HCT116 (cell line): ENCODE measurements at regions not wholly inside any gene's neighbourhood (a gene's known extent, or its start where the extent isn't known, plus 50 kb on each side); places are given as distances from the start of the nearest gene placed in this dataset.

ENCODE experiments used
- ATAC-seq: fragments of 200-7000 bp; cut with Tn5 transposase; 2 replicates; pipeline ENCODE4 v1.9.1; 2020; ENCODE audit warnings: mild to moderate bottlenecking, moderate library complexity
- BruUV-seq: library from RNA; stranded (reverse); fragments of 400-500 nt; replicated peaks from 2 replicates; lab custom pipeline; 2021; lab: Mats Ljungman, UMichigan
- CTCF ChIA-PET: fragments of 300-600 bp; sonication (Branson Sonifier 250); formaldehyde crosslinking; loops from one replicate; lab custom pipeline; 2021; ENCODE audit warnings: antibody characterized with exemption; lab: Charles Lee
- POLR2A ChIA-PET: fragments of 300-600, 350-600 bp; sonication (Branson Sonifier 250); formaldehyde crosslinking; loops from one replicate; lab custom pipeline; 2021; ENCODE audit warnings: antibody characterized with exemption; lab: Charles Lee
- RAD21 ChIA-PET, 2 experiments: fragments of 300-600 bp; sonication (Branson Sonifier 250); formaldehyde crosslinking; loops; one replicate each; lab custom pipeline; 2023; ENCODE audit warnings: low total read pairs in 2 of 2; ENCODE audit not compliant: uncharacterized antibody in 2 of 2, unreplicated experiment in 2 of 2, low non-redundant PET in 1 of 2; lab: Charles Lee
- DNase-seq: peaks from one replicate; pipeline ENCODE4 v3.0.0-alpha.2; 2010; ENCODE audit warnings: low read depth, low spot score
- H2AFZ ChIP-seq: fragments of 200-600 bp; shearing (Covaris generic), sonication (generic); 2 replicates; pipeline ENCODE4 v1.6.1; 2017; ENCODE audit warnings: low read depth, mixed run types, mixed read lengths, antibody characterized with exemption, low read length; ENCODE audit not compliant: poor library complexity, severe bottlenecking
- H3K27ac ChIP-seq: 2 replicates; pipeline ENCODE4 v1.5.1; 2012; ENCODE audit warnings: low read depth, low read length
- H3K27me3 ChIP-seq: fragments of 200-600 bp; sonication (generic); 2 replicates; pipeline ENCODE4 v1.6.1; 2016; ENCODE audit warnings: mixed run types, low read length, mixed read lengths; ENCODE audit not compliant: insufficient read depth
- H3K36me3 ChIP-seq, 2 experiments: fragments of 200-500 bp in 1 of 2; fragments of 200-600 bp in 1 of 2; sonication (Bioruptor generic) in 1 of 2; sonication (generic) in 1 of 2; 2 replicates each; pipeline versions ENCODE4 v1.5.1 to v1.6.1; 2014 to 2016; ENCODE audit warnings: low read length in 2 of 2, inconsistent platforms in 1 of 2, mixed read lengths in 1 of 2, mixed run types in 1 of 2; ENCODE audit not compliant: insufficient read depth in 2 of 2, control insufficient read depth in 1 of 2
- H3K4me1 ChIP-seq, 2 experiments: fragments of 200-600 bp in 1 of 2; sonication (generic) in 1 of 2; 2 replicates each; pipeline versions ENCODE4 v1.5.1 to v1.6.1; 2012 to 2017; ENCODE audit warnings: low read length in 2 of 2, inconsistent platforms in 1 of 2, mild to moderate bottlenecking in 1 of 2, mixed read lengths in 1 of 2, mixed run types in 1 of 2, moderate library complexity in 1 of 2; ENCODE audit not compliant: insufficient read depth in 2 of 2, control insufficient read depth in 1 of 2
- H3K4me2 ChIP-seq: fragments of 200-600 bp; sonication (generic); 2 replicates; pipeline ENCODE4 v1.6.1; 2017; ENCODE audit warnings: mixed run types, low read length, mixed read lengths
- H3K4me3 ChIP-seq, 2 experiments: fragments of 200-600 bp in 1 of 2; sonication (generic) in 1 of 2; replicated peaks in 1 of 2; 2 replicates each; pipeline ENCODE4 v1.5.1; 2011 to 2016; ENCODE audit warnings: low read length in 2 of 2, control low read depth in 1 of 2, low read depth in 1 of 2, mild to moderate bottlenecking in 1 of 2, mixed read lengths in 1 of 2, mixed run types in 1 of 2
- H3K79me2 ChIP-seq: fragments of 200-600 bp; sonication (generic); 2 replicates; pipeline ENCODE4 v1.6.1; 2017; ENCODE audit warnings: mild to moderate bottlenecking, mixed run types, low read length, moderate library complexity, mixed read lengths; ENCODE audit not compliant: insufficient read depth
- H3K9ac ChIP-seq: fragments of 200-600 bp; sonication (generic); 2 replicates; pipeline ENCODE4 v1.6.1; 2016; ENCODE audit warnings: low read length, mixed read lengths
- H3K9me2 ChIP-seq: fragments of 200-600 bp; sonication (generic), shearing (Covaris generic); 2 replicates; pipeline ENCODE4 v1.6.1; 2017; ENCODE audit warnings: mixed run types, mild to moderate bottlenecking, moderate library complexity; ENCODE audit not compliant: insufficient read depth
- H3K9me3 ChIP-seq, 2 experiments: fragments of 200-500 bp in 1 of 2; fragments of 200-600 bp in 1 of 2; sonication (Bioruptor generic) in 1 of 2; sonication (generic) in 1 of 2; 2 replicates each; pipeline ENCODE4 v1.6.1; 2014 to 2017; ENCODE audit warnings: low read length in 2 of 2, mixed read lengths in 2 of 2, inconsistent platforms in 1 of 2, low read depth in 1 of 2, mild to moderate bottlenecking in 1 of 2, mixed run types in 1 of 2, moderate library complexity in 1 of 2; ENCODE audit not compliant: control insufficient read depth in 1 of 2, insufficient read depth in 1 of 2
- H4K20me1 ChIP-seq: fragments of 200-600 bp; sonication (generic), shearing (Covaris generic); 2 replicates; pipeline ENCODE4 v1.6.1; 2017; ENCODE audit warnings: mixed run types, mild to moderate bottlenecking, moderate library complexity; ENCODE audit not compliant: insufficient read depth
- CBX3 ChIP-seq: IDR thresholded peaks from 2 replicates; pipeline ENCODE4 v1.6.1; 2012; ENCODE audit warnings: low read depth
- CEBPB ChIP-seq: IDR thresholded peaks from 2 replicates; pipeline ENCODE4 v1.6.1; 2012; ENCODE audit warnings: low read depth
- EGR1 ChIP-seq: IDR thresholded peaks from 2 replicates; pipeline ENCODE4 v1.6.1; 2012; ENCODE audit warnings: low read depth
- ELF1 ChIP-seq: IDR thresholded peaks from 2 replicates; pipeline ENCODE4 v1.6.1; 2012; ENCODE audit warnings: low read depth, borderline replicate concordance
- EZH2 ChIP-seq: fragments of 200-600 bp; sonication (generic); IDR thresholded peaks from 2 replicates; pipeline ENCODE4 v1.6.1; 2017; ENCODE audit warnings: antibody characterized with exemption, mixed run types
- EZH2phosphoT487 ChIP-seq: fragments of 200-600 bp; IDR thresholded peaks from 2 replicates; pipeline ENCODE4 v1.6.1; 2018; ENCODE audit warnings: antibody characterized with exemption, borderline replicate concordance
- FOSL1 ChIP-seq: IDR thresholded peaks from 2 replicates; pipeline ENCODE4 v1.6.1; 2012; ENCODE audit warnings: low read depth
- JUND ChIP-seq: IDR thresholded peaks from 2 replicates; pipeline ENCODE4 v1.6.1; 2012
- POLR2A ChIP-seq: IDR thresholded peaks from 2 replicates; pipeline ENCODE4 v1.7.0; 2011; ENCODE audit warnings: borderline replicate concordance; ENCODE audit not compliant: insufficient read depth, insufficient read length; ENCODE audit errors: extremely low read depth
- SIN3A ChIP-seq: IDR thresholded peaks from 2 replicates; pipeline ENCODE4 v1.6.1; 2012; ENCODE audit warnings: low read depth
- SRF ChIP-seq: IDR thresholded peaks from 2 replicates; pipeline ENCODE4 v1.6.1; 2012; ENCODE audit warnings: low read depth
- TCF7L2 ChIP-seq: IDR thresholded peaks from 2 replicates; pipeline ENCODE4 v1.7.0; 2011; ENCODE audit warnings: borderline replicate concordance, inconsistent platforms; ENCODE audit not compliant: insufficient read depth, insufficient read length; ENCODE audit errors: extremely low read depth
- ZFX ChIP-seq: fragments of 450-650 bp; IDR thresholded peaks from 2 replicates; pipeline ENCODE4 v1.6.1; 2017
- intact Hi-C: fragments of 100-400 bp; cut with micrococcal nuclease; formaldehyde crosslinking; loops from 2 replicates; pipeline ENCODE4 v1.10.0; 2022
- TF ChIP-seq, protein P1 (sequence below): IDR thresholded peaks from 2 replicates; pipeline ENCODE4 v1.6.1; 2012
- TF ChIP-seq, protein P2 (sequence below): IDR thresholded peaks from 2 replicates; pipeline ENCODE4 v1.6.1; 2012; ENCODE audit warnings: low read depth
- TF ChIP-seq, protein P3 (sequence below), 3 experiments: fragments of 200-600 bp in 1 of 3; sonication (generic) in 1 of 3; IDR thresholded peaks in 2 of 3; conservative IDR thresholded peaks in 1 of 3; 2 replicates each; pipeline ENCODE4 v1.5.1; 2012 to 2017; ENCODE audit warnings: low read depth in 2 of 3, low read length in 2 of 3, antibody characterized with exemption in 1 of 3, borderline replicate concordance in 1 of 3, control low read depth in 1 of 3, mild to moderate bottlenecking in 1 of 3, mixed read lengths in 1 of 3, mixed run types in 1 of 3, moderate library complexity in 1 of 3; ENCODE audit not compliant: insufficient read depth in 1 of 3
- TF ChIP-seq, protein P4 (sequence below): IDR thresholded peaks from 2 replicates; pipeline ENCODE4 v1.6.1; 2011; ENCODE audit warnings: mild to moderate bottlenecking, low read length, moderate library complexity; ENCODE audit not compliant: insufficient replicate concordance; ENCODE audit errors: extremely low read depth
- TF ChIP-seq, protein P5 (sequence below): IDR thresholded peaks from 2 replicates; pipeline ENCODE4 v1.6.1; 2012

DNA sequence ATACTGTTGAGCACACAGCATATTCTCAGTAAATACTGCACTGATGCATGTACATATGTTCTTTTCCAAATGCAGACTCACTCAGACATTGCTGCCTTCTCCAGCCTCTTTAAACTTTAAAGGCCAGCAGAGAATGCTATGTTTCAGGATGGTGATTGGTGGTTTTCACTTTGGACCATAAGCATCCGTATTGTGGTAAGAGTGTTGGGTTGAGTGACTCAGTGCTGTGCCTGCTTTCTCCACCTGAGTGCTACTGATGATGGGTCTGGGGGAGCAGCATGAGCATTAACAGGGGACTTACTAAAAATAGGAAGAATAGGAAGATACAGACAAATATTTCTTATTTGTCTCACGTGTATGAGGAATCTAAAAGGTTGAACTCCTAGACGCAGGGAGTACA is 56.3 kb upstream of the ZNF92 start:
- CTCF ChIA-PET: no interaction called here
- no peaks in the 10 kb centered on the region for H3K4me1 ChIP-seq
- H3K79me2 ChIP-seq: no peaks in the 10 kb centered on the region
- no peak overlapping the region for H3K4me2 ChIP-seq
- no peaks in the 10 kb centered on the region for H3K36me3 ChIP-seq
- no peaks in the 10 kb centered on the region for H3K9me3 ChIP-seq
- no peaks in the 10 kb centered on the region for H3K9me2 ChIP-seq
- POLR2A ChIA-PET: no interaction called here
- ATAC-seq: no peak
- no peak overlapping the region for H3K27ac ChIP-seq
- H3K27me3 ChIP-seq: no peaks in the 10 kb centered on the region
- BruUV-seq: no TSS peak
- TF ChIP-seq, protein P1, sequence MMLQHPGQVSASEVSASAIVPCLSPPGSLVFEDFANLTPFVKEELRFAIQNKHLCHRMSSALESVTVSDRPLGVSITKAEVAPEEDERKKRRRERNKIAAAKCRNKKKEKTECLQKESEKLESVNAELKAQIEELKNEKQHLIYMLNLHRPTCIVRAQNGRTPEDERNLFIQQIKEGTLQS: no peak
- no peak for TF ChIP-seq SRF
- TF ChIP-seq CEBPB: no peak
- TF ChIP-seq EZH2phosphoT487: no peak
- no peak for TF ChIP-seq ZFX
- TF ChIP-seq, protein P2, sequence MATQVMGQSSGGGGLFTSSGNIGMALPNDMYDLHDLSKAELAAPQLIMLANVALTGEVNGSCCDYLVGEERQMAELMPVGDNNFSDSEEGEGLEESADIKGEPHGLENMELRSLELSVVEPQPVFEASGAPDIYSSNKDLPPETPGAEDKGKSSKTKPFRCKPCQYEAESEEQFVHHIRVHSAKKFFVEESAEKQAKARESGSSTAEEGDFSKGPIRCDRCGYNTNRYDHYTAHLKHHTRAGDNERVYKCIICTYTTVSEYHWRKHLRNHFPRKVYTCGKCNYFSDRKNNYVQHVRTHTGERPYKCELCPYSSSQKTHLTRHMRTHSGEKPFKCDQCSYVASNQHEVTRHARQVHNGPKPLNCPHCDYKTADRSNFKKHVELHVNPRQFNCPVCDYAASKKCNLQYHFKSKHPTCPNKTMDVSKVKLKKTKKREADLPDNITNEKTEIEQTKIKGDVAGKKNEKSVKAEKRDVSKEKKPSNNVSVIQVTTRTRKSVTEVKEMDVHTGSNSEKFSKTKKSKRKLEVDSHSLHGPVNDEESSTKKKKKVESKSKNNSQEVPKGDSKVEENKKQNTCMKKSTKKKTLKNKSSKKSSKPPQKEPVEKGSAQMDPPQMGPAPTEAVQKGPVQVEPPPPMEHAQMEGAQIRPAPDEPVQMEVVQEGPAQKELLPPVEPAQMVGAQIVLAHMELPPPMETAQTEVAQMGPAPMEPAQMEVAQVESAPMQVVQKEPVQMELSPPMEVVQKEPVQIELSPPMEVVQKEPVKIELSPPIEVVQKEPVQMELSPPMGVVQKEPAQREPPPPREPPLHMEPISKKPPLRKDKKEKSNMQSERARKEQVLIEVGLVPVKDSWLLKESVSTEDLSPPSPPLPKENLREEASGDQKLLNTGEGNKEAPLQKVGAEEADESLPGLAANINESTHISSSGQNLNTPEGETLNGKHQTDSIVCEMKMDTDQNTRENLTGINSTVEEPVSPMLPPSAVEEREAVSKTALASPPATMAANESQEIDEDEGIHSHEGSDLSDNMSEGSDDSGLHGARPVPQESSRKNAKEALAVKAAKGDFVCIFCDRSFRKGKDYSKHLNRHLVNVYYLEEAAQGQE: no peak
- TF ChIP-seq FOSL1: no peak
- no peak for TF ChIP-seq EZH2
- no peak for TF ChIP-seq EGR1
- TF ChIP-seq POLR2A: no peak
- no peak for TF ChIP-seq SIN3A
- no peak for TF ChIP-seq CBX3
- no peak for TF ChIP-seq ELF1
- TF ChIP-seq, protein P3, sequence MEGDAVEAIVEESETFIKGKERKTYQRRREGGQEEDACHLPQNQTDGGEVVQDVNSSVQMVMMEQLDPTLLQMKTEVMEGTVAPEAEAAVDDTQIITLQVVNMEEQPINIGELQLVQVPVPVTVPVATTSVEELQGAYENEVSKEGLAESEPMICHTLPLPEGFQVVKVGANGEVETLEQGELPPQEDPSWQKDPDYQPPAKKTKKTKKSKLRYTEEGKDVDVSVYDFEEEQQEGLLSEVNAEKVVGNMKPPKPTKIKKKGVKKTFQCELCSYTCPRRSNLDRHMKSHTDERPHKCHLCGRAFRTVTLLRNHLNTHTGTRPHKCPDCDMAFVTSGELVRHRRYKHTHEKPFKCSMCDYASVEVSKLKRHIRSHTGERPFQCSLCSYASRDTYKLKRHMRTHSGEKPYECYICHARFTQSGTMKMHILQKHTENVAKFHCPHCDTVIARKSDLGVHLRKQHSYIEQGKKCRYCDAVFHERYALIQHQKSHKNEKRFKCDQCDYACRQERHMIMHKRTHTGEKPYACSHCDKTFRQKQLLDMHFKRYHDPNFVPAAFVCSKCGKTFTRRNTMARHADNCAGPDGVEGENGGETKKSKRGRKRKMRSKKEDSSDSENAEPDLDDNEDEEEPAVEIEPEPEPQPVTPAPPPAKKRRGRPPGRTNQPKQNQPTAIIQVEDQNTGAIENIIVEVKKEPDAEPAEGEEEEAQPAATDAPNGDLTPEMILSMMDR (IDR thresholded peaks at IDR 0.05 in 2 of 3, conservative IDR thresholded peaks at IDR 0.05 in 1 of 3; ENCODE audit: borderline replicate concordance in 1 of 3, insufficient read depth in 1 of 3, low read depth in 2 of 3, low read length in 2 of 3): no peak
- no peak for TF ChIP-seq TCF7L2
- TF ChIP-seq, protein P4, sequence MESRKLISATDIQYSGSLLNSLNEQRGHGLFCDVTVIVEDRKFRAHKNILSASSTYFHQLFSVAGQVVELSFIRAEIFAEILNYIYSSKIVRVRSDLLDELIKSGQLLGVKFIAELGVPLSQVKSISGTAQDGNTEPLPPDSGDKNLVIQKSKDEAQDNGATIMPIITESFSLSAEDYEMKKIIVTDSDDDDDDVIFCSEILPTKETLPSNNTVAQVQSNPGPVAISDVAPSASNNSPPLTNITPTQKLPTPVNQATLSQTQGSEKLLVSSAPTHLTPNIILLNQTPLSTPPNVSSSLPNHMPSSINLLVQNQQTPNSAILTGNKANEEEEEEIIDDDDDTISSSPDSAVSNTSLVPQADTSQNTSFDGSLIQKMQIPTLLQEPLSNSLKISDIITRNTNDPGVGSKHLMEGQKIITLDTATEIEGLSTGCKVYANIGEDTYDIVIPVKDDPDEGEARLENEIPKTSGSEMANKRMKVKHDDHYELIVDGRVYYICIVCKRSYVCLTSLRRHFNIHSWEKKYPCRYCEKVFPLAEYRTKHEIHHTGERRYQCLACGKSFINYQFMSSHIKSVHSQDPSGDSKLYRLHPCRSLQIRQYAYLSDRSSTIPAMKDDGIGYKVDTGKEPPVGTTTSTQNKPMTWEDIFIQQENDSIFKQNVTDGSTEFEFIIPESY: no peak
- no peak for TF ChIP-seq JUND
- TF ChIP-seq, protein P5, sequence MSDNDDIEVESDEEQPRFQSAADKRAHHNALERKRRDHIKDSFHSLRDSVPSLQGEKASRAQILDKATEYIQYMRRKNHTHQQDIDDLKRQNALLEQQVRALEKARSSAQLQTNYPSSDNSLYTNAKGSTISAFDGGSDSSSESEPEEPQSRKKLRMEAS: no peak
- no peaks in the 10 kb centered on the region for H4K20me1 ChIP-seq
- H3K4me3 ChIP-seq: no peak overlapping the region
- no peak for DNase-seq
- H2AFZ ChIP-seq: no peak overlapping the region
- intact Hi-C loops: no loop called here
- RAD21 ChIA-PET: no interaction called here
- H3K9ac ChIP-seq: no peak overlapping the region
